ENCODE measurements at regions not wholly inside any gene's neighbourhood (a gene's known extent, or its start where the extent isn't known, plus 50 kb on each side); places are given as distances from the start of the nearest gene placed in this dataset.

DNA sequence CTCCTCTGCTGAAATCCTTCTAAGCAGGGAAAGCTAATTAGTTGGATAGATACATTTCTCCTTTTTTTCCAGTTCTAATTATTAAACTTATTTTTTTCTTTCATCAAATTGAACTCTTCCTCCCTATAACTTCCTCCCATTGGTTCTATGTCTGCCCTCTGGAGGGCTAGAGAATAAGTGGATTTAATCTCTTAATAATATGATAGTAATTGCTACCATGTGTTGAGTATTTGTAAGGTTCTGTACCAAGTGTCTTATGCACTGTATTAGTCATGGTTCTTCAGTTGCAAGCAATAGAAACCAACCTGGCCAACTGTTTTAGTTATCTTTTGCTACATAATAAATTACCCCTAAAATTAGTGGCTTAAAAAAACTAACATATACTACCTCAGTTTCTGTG is 190.5 kb upstream of the PLXNC1 start:
- Mint-ChIP-seq H3K27ac (no peak overlapping the region), H3K27me3 (ENCODE audit: insufficient read depth, low read depth, poor library complexity) (peaks cover 2% of the 10 kb centered on the region), H3K9me3 (no peaks in the 10 kb centered on the region), H3K4me1 (no peaks in the 10 kb centered on the region), H3K4me3 (no peak overlapping the region), H3K36me3 (ENCODE audit: low read depth) (no peaks in the 10 kb centered on the region)
- no peaks in the 10 kb centered on the region for H3K79me2 ChIP-seq (replicated peaks; ENCODE audit: insufficient read depth)
- no peak overlapping the region for H3K27ac ChIP-seq (ENCODE audit: low read depth)
- no peak for ATAC-seq
- DNase-seq (ENCODE audit: low spot score): no peak
- no peaks in the 10 kb centered on the region for H4K20me1 ChIP-seq (replicated peaks; ENCODE audit: insufficient read depth)
- H3F3A ChIP-seq (replicated peaks; ENCODE audit: low read depth): no peaks in the 10 kb centered on the region
- no peaks in the 10 kb centered on the region for H3K27me3 ChIP-seq (ENCODE audit: insufficient read depth)
- H3K4me2 ChIP-seq: no peak overlapping the region
- no peaks in the 10 kb centered on the region for H3K4me1 ChIP-seq (ENCODE audit: insufficient read depth)
- TF ChIP-seq, protein P1, sequence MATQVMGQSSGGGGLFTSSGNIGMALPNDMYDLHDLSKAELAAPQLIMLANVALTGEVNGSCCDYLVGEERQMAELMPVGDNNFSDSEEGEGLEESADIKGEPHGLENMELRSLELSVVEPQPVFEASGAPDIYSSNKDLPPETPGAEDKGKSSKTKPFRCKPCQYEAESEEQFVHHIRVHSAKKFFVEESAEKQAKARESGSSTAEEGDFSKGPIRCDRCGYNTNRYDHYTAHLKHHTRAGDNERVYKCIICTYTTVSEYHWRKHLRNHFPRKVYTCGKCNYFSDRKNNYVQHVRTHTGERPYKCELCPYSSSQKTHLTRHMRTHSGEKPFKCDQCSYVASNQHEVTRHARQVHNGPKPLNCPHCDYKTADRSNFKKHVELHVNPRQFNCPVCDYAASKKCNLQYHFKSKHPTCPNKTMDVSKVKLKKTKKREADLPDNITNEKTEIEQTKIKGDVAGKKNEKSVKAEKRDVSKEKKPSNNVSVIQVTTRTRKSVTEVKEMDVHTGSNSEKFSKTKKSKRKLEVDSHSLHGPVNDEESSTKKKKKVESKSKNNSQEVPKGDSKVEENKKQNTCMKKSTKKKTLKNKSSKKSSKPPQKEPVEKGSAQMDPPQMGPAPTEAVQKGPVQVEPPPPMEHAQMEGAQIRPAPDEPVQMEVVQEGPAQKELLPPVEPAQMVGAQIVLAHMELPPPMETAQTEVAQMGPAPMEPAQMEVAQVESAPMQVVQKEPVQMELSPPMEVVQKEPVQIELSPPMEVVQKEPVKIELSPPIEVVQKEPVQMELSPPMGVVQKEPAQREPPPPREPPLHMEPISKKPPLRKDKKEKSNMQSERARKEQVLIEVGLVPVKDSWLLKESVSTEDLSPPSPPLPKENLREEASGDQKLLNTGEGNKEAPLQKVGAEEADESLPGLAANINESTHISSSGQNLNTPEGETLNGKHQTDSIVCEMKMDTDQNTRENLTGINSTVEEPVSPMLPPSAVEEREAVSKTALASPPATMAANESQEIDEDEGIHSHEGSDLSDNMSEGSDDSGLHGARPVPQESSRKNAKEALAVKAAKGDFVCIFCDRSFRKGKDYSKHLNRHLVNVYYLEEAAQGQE (IDR thresholded peaks at IDR 0.05; ENCODE audit: unreplicated experiment): no peak
- no peak for TF ChIP-seq ZNF114 (CRISPR knock-in tag; IDR thresholded peaks at IDR 0.05)
- TF ChIP-seq POLR2AphosphoS5 (IDR thresholded peaks at IDR 0.05; ENCODE audit: low read depth): no peak
- TF ChIP-seq JUNB (IDR thresholded peaks at IDR 0.05; ENCODE audit: unreplicated experiment): no peak
- TF ChIP-seq STAT1 (IDR thresholded peaks at IDR 0.05; ENCODE audit: unreplicated experiment): no peak
- TF ChIP-seq ZNF331 (CRISPR knock-in tag; IDR thresholded peaks at IDR 0.05; ENCODE audit: low read depth): no peak
- no peak for TF ChIP-seq NANOG (IDR thresholded peaks at IDR 0.05; ENCODE audit: borderline replicate concordance)
- TF ChIP-seq CREB1 (CRISPR knock-in tag; IDR thresholded peaks at IDR 0.05; ENCODE audit: low read depth): no peak
- no peak for TF ChIP-seq EZH2 (IDR thresholded peaks at IDR 0.05; ENCODE audit: low read depth, unreplicated experiment)
- TF ChIP-seq, protein P2, sequence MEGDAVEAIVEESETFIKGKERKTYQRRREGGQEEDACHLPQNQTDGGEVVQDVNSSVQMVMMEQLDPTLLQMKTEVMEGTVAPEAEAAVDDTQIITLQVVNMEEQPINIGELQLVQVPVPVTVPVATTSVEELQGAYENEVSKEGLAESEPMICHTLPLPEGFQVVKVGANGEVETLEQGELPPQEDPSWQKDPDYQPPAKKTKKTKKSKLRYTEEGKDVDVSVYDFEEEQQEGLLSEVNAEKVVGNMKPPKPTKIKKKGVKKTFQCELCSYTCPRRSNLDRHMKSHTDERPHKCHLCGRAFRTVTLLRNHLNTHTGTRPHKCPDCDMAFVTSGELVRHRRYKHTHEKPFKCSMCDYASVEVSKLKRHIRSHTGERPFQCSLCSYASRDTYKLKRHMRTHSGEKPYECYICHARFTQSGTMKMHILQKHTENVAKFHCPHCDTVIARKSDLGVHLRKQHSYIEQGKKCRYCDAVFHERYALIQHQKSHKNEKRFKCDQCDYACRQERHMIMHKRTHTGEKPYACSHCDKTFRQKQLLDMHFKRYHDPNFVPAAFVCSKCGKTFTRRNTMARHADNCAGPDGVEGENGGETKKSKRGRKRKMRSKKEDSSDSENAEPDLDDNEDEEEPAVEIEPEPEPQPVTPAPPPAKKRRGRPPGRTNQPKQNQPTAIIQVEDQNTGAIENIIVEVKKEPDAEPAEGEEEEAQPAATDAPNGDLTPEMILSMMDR (conservative IDR thresholded peaks at IDR 0.05; ENCODE audit: low read depth in 2 of 2): no peak
- H2AFZ ChIP-seq: no peak overlapping the region
- H3K36me3 ChIP-seq (ENCODE audit: insufficient read depth): no peaks in the 10 kb centered on the region
- no peak overlapping the region for H3K4me3 ChIP-seq
- H3K9me2 ChIP-seq (ENCODE audit: insufficient read depth): peaks cover 3% of the 10 kb centered on the region; the same call in 1 of the 2 replicates

DNA sequence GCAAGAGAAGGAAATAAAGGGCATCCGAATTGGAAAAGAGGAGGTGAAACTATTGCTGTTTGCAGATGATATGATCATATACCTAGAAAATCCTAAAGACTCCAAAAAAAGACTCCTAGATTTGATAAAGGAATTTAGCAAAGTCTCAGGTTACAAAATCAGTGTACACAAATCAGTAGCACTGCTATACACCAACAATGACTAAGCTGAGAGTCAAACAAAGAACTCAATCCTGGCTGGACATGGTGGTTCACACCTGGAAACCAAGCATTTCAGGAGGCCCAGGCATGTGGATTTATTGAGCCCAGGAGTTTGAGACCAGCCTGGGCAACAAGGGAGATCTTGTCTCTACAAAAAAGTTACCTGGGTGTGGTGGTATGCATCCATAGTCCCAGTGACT is 188.7 kb upstream of the PLXNC1 start:
- Histone ChIP-seq H3K79me2 (replicated peaks; ENCODE audit: insufficient read depth) (no peaks in the 10 kb centered on the region), H3K36me3 (ENCODE audit: insufficient read depth) (no peaks in the 10 kb centered on the region), H3K4me3 (no peak overlapping the region), H3K27ac (ENCODE audit: low read depth) (no peak overlapping the region), H3F3A (replicated peaks; ENCODE audit: low read depth) (no peaks in the 10 kb centered on the region), H3K4me1 (ENCODE audit: insufficient read depth) (no peaks in the 10 kb centered on the region), H3K4me2 (no peak overlapping the region), H2AFZ (no peak overlapping the region), H3K9me2 (ENCODE audit: insufficient read depth) (peaks cover 3% of the 10 kb centered on the region; the same call in 1 of the 2 replicates), H3K27me3 (ENCODE audit: insufficient read depth) (no peaks in the 10 kb centered on the region), H4K20me1 (replicated peaks; ENCODE audit: insufficient read depth) (no peaks in the 10 kb centered on the region)
- Mint-ChIP-seq H3K27me3 (ENCODE audit: insufficient read depth, low read depth, poor library complexity) (no peaks in the 10 kb centered on the region), H3K9me3 (no peaks in the 10 kb centered on the region), H3K27ac (no peak overlapping the region), H3K36me3 (ENCODE audit: low read depth) (no peaks in the 10 kb centered on the region), H3K4me3 (no peak overlapping the region), H3K4me1 (no peaks in the 10 kb centered on the region)
- no peak for DNase-seq (ENCODE audit: low spot score)
- ATAC-seq: no peak
- TF ChIP-seq JUNB (IDR thresholded peaks at IDR 0.05; ENCODE audit: unreplicated experiment): no peak
- no peak for TF ChIP-seq NANOG (IDR thresholded peaks at IDR 0.05; ENCODE audit: borderline replicate concordance)
- no peak for TF ChIP-seq ZNF114 (CRISPR knock-in tag; IDR thresholded peaks at IDR 0.05)
- TF ChIP-seq, protein P2 (conservative IDR thresholded peaks at IDR 0.05; ENCODE audit: low read depth in 2 of 2): no peak
- TF ChIP-seq, protein P1 (IDR thresholded peaks at IDR 0.05; ENCODE audit: unreplicated experiment): no peak
- TF ChIP-seq EZH2 (IDR thresholded peaks at IDR 0.05; ENCODE audit: low read depth, unreplicated experiment): no peak
- TF ChIP-seq, protein P3, sequence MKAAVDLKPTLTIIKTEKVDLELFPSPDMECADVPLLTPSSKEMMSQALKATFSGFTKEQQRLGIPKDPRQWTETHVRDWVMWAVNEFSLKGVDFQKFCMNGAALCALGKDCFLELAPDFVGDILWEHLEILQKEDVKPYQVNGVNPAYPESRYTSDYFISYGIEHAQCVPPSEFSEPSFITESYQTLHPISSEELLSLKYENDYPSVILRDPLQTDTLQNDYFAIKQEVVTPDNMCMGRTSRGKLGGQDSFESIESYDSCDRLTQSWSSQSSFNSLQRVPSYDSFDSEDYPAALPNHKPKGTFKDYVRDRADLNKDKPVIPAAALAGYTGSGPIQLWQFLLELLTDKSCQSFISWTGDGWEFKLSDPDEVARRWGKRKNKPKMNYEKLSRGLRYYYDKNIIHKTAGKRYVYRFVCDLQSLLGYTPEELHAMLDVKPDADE (IDR thresholded peaks at IDR 0.05): no peak
- TF ChIP-seq STAT1 (IDR thresholded peaks at IDR 0.05; ENCODE audit: unreplicated experiment): no peak
- TF ChIP-seq EZH2phosphoT487 (IDR thresholded peaks at IDR 0.05; ENCODE audit: unreplicated experiment): no peak
- TF ChIP-seq POLR2AphosphoS5 (IDR thresholded peaks at IDR 0.05; ENCODE audit: low read depth): no peak

All from GM23338 (cell line).